Adrenal gland (tissue), 9 donors: ENCODE measurements at regions not wholly inside any gene's neighbourhood (a gene's known extent, or its start where the extent isn't known, plus 50 kb on each side); places are given as distances from the start of the nearest gene placed in this dataset.

Source experiments
- DNase-seq, 7 donors: peaks; one replicate each; pipeline ENCODE4 v3.0.0-alpha.2; 2019 to 2020
- H3K27ac ChIP-seq, 5 donors: fragments of 200-600 bp; sonication (generic) in 4 of 5; 1 replicate in 3 of 5; 2 replicates in 2 of 5; pipeline versions ENCODE4 v1.5.1 to v1.8.0; 2016 to 2020; ENCODE audit warnings: mild to moderate bottlenecking in 1 of 5
- H3K27me3 ChIP-seq: fragments of 200-600 bp; 2 replicates; pipeline ENCODE4 v1.8.0; 2021
- H3K36me3 ChIP-seq, 2 donors: fragments of 200-600 bp; replicated peaks in 1 of 2; 1 replicate in 1 of 2; 2 replicates in 1 of 2; pipeline versions ENCODE4 v1.5.1 to v1.8.0; 2018 to 2022
- H3K4me1 ChIP-seq, 2 donors: fragments of 200-600 bp; replicated peaks in 1 of 2; 1 replicate in 1 of 2; 2 replicates in 1 of 2; pipeline versions ENCODE4 v1.5.1 to v1.8.0; 2018 to 2021
- H3K4me3 ChIP-seq, 4 donors: fragments of 200-600 bp; sonication (generic) in 3 of 4; one replicate each; pipeline ENCODE4 v1.5.1; 2016 to 2018
- H3K9me3 ChIP-seq, 3 donors: fragments of 200-600 bp; sonication (generic) in 1 of 3; replicated peaks in 1 of 3; 1 replicate in 2 of 3; 2 replicates in 1 of 3; pipeline versions ENCODE4 v1.5.1 to v1.8.0; 2016 to 2021
- POLR2A ChIP-seq, 2 donors: fragments of 450-650 bp; IDR thresholded peaks; one replicate each; pipeline ENCODE4 v1.6.1; 2017; ENCODE audit warnings: antibody characterized with exemption in 2 of 2, mild to moderate bottlenecking in 2 of 2, moderate library complexity in 1 of 2
- whole genome bisulfite sequencing, 4 donors: extraction: QIAGEN DNeasy Blood & Tissue Kit in 2 of 4; methylation state at CpG; one replicate each; pipeline versions ENCODE4 v1.1.5 to v1.1.7; 2013 to 2017; 5-methylcytosine and 5-hydroxymethylcytosine counted together
- intact Hi-C, 2 donors: fragments of 100-400 bp; cut with DNase I; formaldehyde crosslinking; loops; one replicate each; pipeline versions ENCODE4 v1.14.1 to v1.15.0; 2022 to 2023
- TF ChIP-seq, protein P1 (sequence below), 6 experiments: fragments of 450-650 bp in 4 of 6; fragments of 200-600 bp in 2 of 6; sonication (generic) in 1 of 6; IDR thresholded peaks; 1 replicate in 5 of 6; 2 replicates in 1 of 6; pipeline versions ENCODE4 v1.5.1 to v1.8.0; 2016 to 2021; ENCODE audit warnings: antibody characterized with exemption in 6 of 6, mild to moderate bottlenecking in 2 of 6, moderate library complexity in 1 of 6
- donor health status: healthy with polysubstance abuse.
- donor health status: Bipolar disorder and iron deficiency.
- donor health status: DM: yes; HTN: yes; CAD: no.
- donor health status: DM: no; HTN: no; CAD: no.
- donor health status: DM: no; HTN: no; CAD: no.

- DNase-seq, result peak in 3 of 7 donors; percentile 7 to 26 (median 17)
- 40 to 58% (median 45%) methylated on average over 17 to 23 of the region's 23 CpGs for WGBS, 4 donors
- Histone ChIP-seq H3K4me1 (peaks cover 0 to 6% of the 10 kb centered on the region in 2 donors), H3K27me3 (no peaks in the 10 kb centered on the region), H3K36me3 (no peaks in the 10 kb centered on the region), H3K9me3 (no peaks in the 10 kb centered on the region), H3K4me3 (peak overlapping the region in 1 of 4 donors; percentile 28), H3K27ac (peak overlapping the region in 2 of 5 donors; percentile 61 to 63)
- intact Hi-C loops, result no loop called here
- TF ChIP-seq POLR2A (IDR thresholded peaks at IDR 0.05), result no peak
- TF ChIP-seq, protein P1, sequence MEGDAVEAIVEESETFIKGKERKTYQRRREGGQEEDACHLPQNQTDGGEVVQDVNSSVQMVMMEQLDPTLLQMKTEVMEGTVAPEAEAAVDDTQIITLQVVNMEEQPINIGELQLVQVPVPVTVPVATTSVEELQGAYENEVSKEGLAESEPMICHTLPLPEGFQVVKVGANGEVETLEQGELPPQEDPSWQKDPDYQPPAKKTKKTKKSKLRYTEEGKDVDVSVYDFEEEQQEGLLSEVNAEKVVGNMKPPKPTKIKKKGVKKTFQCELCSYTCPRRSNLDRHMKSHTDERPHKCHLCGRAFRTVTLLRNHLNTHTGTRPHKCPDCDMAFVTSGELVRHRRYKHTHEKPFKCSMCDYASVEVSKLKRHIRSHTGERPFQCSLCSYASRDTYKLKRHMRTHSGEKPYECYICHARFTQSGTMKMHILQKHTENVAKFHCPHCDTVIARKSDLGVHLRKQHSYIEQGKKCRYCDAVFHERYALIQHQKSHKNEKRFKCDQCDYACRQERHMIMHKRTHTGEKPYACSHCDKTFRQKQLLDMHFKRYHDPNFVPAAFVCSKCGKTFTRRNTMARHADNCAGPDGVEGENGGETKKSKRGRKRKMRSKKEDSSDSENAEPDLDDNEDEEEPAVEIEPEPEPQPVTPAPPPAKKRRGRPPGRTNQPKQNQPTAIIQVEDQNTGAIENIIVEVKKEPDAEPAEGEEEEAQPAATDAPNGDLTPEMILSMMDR (IDR thresholded peaks at IDR 0.05), result no peak
Measured at GRCh38 chr6:151681433-151682059, 125.9 kb upstream of the ESR1 start.

- intact Hi-C loops, result no loop called here
- Histone ChIP-seq H3K4me3 (peak overlapping the region in 1 of 4 donors; percentile 28), H3K4me1 (peaks cover 0 to 6% of the 10 kb centered on the region in 2 donors), H3K27ac (no peak overlapping the region), H3K9me3 (no peaks in the 10 kb centered on the region), H3K36me3 (no peaks in the 10 kb centered on the region), H3K27me3 (no peaks in the 10 kb centered on the region)
- TF ChIP-seq POLR2A (IDR thresholded peaks at IDR 0.05), result no peak
- TF ChIP-seq, protein P1 (IDR thresholded peaks at IDR 0.05), result no peak
- 64 to 78% (median 73%) methylated on average over 3 of the region's 3 CpGs for WGBS, 4 donors
- no peak for DNase-seq
Measured at GRCh38 chr6:151682251-151682650, 125.2 kb upstream of the ESR1 start.

GRCh38 chr6:151682922-151683321 is 124.6 kb upstream of the ESR1 start:
- Histone ChIP-seq H3K27ac (no peak overlapping the region), H3K36me3 (no peaks in the 10 kb centered on the region), H3K9me3 (no peaks in the 10 kb centered on the region), H3K4me1 (peaks cover 0 to 6% of the 10 kb centered on the region in 2 donors), H3K4me3 (no peak overlapping the region), H3K27me3 (no peaks in the 10 kb centered on the region)
- DNase-seq, result no peak
- WGBS, 4 donors, result 79 to 85% (median 84%) methylated on average over 3 of the region's 3 CpGs
- intact Hi-C loops, result no loop called here
- TF ChIP-seq POLR2A (IDR thresholded peaks at IDR 0.05), result no peak
- TF ChIP-seq, protein P1 (IDR thresholded peaks at IDR 0.05), result no peak

DNA sequence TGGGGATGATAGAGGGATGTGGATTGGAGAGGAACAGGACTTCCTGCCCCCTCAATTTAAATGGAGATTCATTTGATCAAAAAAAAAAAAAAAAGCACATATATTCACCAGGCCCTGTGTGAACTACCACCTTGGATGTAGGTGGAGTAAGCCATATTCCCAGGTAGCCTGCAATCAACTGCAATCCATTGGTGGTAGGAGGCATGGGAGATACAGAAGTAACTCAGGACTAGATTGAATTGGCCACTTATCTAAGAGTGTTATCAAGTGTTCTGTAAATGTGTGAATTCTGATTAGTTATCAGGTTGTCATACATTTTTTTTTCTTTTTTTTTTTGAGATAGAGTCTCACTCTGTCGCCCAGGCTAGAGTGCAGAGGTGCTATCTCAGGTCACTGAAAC is 124.1 kb upstream of the ESR1 start:
- Histone ChIP-seq H3K4me1 (peaks cover 0 to 6% of the 10 kb centered on the region in 2 donors), H3K27ac (no peak overlapping the region), H3K9me3 (no peaks in the 10 kb centered on the region), H3K4me3 (no peak overlapping the region), H3K27me3 (no peaks in the 10 kb centered on the region), H3K36me3 (no peaks in the 10 kb centered on the region)
- no peak for TF ChIP-seq POLR2A (IDR thresholded peaks at IDR 0.05)
- TF ChIP-seq, protein P1 (IDR thresholded peaks at IDR 0.05), result no peak
- intact Hi-C loops, result no loop called here
- 61 to 97% (median 89%) methylated on average over 1 of the region's 1 CpG for WGBS, 4 donors
- DNase-seq, result no peak
